Mucosa of gallbladder (tissue), 1 donor: ENCODE measurements at regions not wholly inside any gene's neighbourhood (a gene's known extent, or its start where the extent isn't known, plus 50 kb on each side); places are given as distances from the start of the nearest gene placed in this dataset.

ENCODE experiments used
- DNase-seq: peaks from one replicate; pipeline ENCODE4 v3.0.0-alpha.2; 2020; ENCODE audit warnings: low spot score
- donor health status: DM: no; HTN: no; CAD: no.

DNA sequence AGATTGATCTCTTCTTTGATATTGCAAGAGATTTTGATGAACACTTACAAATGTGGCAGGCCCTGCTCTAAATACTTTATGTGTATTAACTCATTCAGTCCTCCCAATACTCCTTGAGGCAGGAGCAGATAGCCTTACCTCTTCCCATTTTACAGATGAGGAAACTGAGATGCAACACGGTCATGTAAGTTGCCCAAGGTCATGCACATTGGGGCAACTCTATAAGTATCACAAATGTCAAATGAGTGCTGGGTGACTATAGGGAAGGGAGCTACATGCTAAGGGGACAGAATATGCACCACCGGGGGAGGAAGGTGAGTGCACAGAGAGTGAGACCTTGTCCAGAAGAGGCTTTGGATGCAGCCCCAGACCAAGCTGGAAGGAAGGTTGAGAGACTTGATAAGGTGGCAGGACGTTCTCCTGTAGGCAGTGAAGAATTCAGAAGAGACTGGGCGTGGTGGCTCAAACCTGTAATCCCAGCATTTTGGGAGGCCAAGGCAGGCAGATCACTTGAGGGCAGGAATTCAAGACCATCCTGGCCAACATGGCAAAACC is 132.3 kb upstream of the PWP1 start:
- DNase-seq: no peak

DNA sequence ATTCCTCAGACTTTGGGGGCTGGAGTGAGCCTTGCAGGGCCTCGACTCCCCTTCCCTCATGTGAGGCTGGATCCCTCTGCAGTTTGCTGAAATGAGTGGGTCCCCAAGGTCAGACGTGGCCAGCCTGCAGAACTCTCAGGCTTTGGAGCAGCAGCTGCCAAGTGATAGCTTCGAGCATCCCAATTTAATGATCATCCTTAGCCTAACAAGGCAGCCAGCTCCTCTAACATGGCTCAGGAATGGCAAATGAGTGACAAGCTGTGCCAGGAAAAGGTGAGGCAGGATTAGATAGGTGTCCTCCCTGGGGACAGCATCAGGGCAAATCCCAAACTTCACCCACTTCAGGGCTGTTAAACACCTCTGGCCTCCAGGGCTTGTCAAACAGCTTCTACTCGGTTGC is 130.7 kb upstream of the PWP1 start:
- DNase-seq: no peak

DNA sequence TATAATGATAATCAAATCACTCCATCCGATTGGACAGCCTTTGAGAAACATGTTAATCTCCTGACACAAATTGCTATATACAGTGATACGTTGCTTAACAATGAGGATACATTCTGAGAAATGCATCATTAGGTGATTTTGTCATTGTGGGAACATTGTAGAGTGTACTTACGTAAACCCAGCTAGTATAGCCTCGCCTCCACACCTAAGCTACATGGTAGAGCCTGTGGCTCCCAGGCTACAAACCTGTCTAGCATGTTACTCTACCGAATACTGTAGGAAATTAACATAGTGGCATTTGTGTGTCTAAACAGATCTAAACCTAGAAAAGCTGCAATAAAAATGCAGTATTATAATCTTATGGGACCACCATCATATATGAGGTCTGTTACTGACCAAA is 128.6 kb upstream of the PWP1 start:
- DNase-seq: no peak

DNA sequence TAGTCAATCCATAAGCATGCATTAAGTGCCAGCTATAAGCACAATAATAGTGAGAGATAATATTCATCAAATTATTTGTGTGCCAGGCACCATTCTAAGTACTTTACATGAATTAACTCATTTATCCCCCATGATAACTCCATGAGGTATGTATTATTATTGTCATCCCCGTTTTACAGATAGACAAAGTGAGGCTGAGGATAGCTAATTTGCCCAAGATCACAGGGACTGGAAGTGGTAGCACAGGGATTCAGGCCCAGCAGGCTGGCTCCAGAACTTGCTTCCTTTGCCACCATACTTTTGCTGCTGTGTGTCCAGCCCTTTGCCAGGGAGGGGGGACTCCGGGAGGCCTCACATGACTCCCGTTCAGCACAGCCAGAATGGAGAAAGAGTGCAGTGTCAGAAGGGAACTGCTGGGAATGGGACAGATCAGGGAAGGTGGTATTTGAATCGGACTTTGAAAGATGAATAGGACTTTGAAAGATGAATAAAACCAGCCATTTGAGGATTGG is 128.0 kb upstream of the PWP1 start:
- no peak for DNase-seq

DNA sequence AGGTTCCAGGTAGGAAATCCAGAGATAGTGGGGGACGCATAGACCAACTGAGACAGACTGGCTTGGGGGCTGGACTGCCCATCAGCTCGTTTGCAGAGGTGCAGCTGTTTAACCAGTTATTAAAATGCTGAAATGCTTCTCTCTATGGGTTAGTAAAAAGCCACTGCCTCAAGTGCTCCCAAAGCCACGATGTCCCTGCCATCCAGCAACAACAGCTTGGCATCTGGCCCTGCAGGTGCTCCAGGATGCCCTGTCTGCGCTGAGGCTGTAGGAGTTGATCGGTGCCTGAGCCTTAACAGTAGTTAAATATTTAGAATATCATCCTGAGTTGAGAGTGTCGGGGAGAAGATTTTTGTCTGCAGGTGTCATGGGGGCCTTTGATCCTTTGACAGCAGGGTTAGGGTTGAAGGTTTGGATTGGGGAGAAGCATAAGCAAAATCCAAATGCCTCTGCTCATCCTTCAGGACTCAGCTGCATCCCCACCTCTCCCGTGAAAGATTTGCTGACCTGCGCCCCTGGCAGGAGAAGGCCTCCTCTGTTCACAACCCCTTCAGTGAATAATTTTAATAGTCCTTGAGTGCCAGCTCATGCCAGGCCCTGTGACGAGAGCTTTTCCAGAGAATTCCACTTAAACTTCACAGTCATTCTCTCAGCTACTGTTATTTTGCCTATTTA is 127.3 kb upstream of the PWP1 start:
- DNase-seq: no peak

DNA sequence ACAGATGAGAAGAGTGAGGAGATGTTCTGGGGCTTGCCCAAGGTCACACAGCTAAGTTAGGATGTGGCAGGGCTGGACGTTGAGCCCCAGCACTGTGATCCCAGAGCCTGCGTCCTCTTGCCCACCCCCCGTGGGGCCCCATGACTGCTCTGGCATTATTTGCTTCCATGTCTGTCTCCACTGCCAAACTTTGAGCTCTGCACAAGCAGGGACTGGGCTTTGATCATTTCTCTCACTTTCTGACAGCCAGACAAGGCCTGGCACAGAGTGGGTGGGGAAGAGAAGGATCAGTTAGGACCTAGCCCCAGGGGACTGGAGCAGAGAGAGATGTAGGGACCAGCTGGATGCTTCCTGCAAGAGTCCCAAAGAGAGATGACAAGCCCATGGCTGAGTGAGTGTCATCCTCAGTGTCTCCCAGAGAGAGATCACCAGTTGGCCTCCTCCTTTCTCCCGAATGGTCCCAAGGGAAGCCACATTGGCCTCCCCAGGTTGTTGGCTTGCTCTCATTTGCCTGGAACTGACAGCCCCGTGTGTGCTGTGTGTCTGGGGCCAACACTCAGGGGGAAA is 126.7 kb upstream of the PWP1 start:
- DNase-seq: no peak

DNA sequence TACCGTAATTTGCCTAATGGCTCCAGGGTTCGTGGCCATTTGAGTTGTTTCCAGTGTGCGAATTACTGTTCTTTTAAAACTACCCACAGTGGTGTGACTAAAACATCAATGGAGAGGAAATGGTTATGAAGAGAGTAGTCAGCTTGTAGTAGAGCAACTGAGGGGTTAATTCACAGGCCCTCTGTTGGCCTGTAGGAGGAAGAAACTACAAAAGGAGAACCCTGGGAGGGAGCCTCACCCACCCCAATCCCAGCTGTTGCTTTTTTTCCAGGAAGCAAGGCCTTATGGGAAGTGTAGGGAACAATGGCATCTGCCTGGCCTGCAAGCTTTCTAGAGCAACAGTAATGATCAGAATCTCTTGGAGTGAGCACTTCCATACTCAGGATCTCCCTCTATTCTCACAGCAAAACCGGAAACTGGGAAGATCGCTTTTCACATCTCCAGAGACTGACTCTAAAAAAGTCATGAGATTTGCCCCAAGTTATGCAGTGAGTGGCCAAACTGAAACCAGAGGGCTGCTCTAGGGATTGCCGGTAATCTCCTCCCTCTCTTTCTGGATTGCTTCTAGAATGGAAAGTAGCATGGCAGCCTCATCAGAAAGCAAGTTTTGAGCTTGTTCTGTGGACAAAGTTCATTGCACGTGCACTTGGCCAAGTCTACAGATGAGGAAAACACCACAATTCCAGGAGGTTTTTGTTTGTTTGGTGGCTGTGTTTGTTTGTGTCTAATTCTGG is 125.3 kb upstream of the PWP1 start:
- DNase-seq: no peak

DNA sequence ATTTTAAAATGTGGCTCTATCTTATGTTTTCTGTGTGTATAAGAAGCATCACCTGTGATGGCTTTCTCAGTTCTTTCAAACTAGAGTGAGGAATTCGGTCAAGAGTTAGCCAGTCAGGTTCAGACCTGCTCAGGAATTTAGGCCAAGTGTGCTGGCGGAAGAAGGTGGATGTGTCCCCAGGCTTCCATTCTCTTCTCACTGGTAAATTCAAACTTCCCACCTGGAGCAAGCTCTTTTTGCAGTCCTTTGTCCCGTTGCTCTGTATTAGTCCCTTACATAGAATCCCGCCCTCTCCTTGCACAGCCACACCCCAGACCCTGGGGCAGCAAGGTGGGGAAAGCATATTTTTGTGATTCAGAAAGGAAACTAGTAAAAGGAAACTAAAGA is 124.7 kb upstream of the PWP1 start:
- no peak for DNase-seq

DNA sequence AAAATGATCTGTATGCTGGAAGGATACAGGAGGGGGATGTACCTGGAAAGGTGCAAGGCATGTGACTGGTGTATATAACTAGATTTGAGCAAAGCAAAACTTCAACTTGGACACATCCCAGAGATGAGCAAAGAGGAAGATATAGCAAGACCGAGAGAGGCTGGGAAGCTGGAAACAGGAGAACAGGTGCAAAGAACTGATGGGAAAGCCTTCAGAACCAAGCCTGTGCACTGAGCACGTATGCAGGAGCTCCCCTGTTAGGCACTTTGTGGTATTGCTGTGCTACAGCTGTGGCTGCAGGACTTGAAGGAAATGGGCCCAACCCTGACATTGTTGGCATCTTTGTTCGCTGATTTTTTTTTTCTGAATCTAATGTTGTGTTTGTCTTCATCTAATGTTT is 120.7 kb upstream of the PWP1 start:
- DNase-seq: no peak

DNA sequence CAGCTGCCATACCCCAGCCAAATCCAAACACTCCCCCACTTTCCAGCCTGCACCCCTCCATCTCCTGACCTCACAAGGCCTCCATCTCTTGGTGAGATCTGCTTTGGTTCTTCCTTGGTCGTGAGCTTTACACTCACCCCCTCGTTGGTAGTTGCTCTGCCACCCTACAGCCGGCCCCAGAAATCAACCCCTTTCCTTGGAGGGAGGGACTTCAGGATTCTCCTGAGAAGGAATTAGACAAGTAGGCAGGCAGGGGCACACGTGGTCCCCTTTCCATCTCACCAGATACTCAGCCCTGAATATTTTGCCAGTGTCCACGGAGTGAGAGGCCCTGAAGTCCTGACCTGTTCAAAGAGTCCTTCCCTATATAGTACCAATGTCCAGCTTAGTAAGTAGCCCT is 120.0 kb upstream of the PWP1 start:
- DNase-seq: no peak

DNA sequence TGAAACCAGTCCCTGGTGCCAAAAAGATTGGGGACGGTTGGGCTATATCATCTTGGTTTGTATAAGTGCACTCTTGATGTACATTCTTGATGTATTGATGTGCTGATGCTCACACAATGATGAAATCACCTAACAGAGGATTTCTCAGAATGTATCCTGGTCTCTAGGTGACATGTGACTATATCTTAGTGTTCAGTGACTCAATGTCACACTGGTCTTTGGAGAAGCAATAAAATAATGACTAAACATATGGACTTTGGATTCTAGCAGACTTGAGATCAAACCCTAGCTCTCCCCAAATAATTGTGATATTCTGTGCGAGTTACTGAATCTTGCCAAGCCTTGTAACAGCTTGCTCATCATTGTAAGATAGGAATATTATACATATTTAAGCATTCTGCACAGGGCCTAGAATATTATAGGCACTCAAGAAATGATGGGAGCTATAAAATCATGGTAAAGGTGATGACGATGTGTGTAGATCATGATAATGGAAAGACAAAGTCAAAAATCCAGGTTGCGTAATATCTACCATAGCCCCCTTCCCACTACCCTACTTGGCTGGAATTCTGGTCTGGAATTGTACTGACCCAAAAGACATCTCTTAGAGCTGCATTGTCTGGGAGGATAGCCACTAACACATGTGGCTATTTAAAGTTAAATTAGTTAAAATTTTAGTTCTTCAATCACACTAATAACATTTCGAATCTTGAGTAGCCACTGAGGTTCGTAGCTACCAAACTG is 117.6 kb upstream of the PWP1 start:
- no peak for DNase-seq

DNA sequence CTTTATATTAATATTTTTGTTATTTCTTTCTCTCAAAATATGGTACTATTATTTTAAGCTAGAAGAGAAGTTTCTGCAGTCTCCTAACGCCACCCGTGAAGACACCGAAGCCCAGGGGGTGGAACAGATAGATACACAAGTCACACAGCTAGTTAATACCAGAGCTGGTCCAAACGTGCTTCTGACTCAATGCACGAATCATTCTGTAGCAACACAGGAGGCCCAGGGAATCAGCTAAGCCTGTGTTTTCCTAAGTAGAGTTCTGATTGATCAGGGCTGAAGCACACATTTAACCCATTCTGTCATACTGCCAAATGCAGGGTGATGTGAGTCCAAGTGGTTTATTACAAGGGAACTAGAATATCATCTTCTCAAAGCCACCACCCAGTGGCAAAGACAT is 116.9 kb upstream of the PWP1 start:
- no peak for DNase-seq

DNA sequence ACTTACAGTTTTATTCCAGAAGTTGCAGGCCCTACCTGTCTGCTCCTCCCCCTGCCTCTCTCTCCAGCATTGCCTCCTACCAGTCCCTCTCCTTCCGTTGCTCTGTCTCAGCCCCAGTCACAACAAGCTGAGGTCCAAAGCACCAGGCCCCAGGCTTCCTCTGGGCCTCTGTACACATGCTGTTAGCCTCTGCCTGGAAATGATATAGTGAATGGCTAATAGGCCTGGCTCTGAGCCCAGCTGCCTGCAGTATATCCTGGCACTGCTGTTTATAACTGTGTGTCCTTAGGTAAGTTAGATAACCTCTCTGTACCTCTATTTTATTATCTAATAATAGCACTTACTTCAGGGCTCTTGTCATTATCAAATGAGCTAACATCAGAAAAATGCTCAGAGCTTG is 114.9 kb upstream of the PWP1 start:
- no peak for DNase-seq

DNA sequence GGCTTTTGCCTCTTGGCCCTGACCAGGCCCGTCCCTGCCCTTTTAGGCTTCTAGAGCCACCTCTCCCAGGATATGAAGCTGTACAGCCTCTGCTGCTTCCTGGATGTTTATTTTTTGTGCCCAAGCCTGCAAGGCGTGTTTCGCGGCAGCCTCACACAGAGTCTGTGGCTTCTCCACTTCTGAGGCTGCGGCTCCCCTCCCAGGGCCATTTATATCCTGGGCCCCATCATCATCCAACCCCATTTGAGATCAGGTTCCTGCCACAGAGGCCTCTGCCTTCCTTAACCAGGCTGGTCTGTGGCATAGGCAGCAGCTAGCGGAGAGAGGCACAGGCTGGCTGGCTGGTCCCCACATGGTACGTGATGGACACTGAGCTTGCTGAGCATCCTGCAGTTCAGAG is 114.1 kb upstream of the PWP1 start:
- no peak for DNase-seq

DNA sequence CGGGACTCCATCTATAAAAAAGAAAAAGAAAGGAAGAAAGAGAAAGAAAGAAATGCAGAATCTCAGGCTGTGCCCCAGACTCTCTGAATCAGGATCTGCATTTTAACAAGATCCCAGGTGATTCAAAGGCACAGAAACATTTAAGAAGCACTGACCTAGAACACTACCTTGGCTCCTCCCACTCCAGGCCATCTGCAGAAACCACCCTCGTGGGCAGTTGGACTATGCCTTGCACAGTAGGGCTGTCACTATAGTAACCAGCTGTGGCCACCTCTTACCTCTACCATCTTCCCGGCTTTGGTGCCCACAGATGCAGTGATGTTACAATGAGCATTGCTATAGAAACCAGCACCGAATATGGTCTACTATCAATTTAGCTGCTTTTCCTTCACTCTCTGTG is 110.9 kb upstream of the PWP1 start:
- no peak for DNase-seq

DNA sequence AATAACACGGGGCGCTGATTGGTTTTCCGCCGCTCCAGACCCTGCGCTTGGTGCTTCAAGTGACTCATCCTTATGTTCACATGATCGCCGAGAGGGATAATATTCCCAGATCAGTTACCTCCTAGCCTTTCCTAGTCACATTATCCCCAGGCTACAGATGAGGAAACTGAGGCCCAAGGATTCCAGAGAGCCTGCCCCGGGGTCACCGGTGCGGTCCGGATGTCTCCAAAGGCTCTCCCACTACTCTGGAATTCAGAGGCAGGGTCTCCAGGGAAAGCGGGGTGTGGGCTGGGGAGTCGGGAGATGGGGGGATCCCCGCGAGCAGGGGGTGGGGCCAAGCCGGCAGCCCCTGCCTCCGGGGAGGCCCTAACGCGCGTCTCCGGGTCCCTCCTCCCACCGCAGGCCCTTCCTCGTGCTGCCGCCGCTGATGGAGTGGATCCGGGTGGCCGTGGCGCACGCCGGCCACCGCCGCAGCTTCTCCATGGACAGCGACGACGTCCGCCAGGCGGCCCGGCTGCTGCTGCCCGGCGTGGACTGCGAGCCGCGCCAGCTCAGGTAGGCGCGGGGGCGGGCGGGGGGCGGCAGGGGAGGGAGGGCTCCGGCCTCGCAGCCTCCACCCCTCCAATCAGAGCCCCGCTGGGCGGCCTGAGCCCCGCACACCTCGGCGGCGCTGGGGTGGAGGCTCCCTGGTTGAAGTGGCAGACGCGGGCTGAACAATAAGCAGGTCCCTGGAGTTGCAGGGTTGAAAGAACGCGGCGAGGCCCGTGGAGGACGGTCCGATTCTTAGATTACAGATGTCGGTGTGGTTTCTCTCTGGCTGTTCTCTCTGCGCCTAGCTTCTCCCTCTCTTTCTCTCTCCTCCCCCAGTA is 104.6 kb upstream of the PWP1 start:
- no peak for DNase-seq

DNA sequence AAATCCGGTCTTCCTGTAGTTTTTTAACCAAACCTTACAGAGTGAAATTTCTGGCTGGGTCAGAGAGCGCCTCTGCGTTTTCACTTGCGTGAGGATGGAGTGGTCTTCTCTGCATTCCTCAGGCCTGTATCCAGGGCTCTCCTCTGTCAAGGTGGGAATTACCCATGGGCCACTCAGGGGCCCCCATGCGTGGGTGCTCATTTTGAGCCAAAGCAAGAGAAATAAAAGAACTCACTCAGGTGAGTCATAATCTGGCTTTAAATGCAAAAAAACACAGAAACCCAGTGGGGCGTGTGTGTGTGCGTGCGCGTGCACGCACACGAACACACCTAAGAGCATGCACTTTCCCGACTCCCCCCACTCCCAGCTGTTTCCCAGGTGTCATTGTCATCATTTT is 104.0 kb upstream of the PWP1 start:
- DNase-seq: no peak

DNA sequence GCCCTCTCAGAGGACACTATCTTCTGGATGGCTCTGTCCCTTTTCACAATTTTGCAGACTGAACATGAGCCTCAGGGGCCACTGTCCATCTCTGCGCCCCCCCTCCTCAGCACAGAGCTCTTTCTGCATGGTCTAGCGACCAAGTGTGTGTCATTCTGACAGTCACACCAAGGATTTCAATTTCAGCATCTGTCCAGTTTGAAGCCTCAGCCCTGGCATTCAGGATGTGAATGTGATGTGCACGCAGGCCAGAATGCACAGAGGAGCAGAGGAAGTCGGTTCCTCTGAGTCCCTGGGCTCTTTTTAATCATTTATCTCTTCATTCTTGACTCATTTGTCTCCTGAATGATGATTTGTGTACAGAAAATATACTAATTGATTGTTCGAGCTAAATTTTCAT is 102.0 kb upstream of the PWP1 start:
- no peak for DNase-seq

DNA sequence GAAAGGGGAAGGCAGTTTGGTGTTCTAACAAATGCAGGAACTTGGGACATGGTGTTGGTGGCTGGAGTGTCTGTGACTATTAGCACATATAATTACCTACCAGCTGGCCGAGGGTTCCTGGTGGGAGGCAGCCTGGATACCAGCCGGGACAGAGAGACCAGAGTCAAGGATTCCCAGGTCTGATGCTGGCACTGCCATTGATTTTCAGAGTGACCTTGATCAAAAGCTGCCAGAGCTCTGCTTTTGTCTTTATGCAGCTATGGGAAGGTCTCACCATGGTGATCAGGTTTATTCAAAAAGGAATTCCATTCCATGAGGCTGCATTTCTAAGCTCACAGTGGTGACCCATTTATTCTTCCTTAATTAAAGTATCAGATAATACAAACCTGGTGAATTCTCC is 101.0 kb upstream of the PWP1 start:
- no peak for DNase-seq

DNA sequence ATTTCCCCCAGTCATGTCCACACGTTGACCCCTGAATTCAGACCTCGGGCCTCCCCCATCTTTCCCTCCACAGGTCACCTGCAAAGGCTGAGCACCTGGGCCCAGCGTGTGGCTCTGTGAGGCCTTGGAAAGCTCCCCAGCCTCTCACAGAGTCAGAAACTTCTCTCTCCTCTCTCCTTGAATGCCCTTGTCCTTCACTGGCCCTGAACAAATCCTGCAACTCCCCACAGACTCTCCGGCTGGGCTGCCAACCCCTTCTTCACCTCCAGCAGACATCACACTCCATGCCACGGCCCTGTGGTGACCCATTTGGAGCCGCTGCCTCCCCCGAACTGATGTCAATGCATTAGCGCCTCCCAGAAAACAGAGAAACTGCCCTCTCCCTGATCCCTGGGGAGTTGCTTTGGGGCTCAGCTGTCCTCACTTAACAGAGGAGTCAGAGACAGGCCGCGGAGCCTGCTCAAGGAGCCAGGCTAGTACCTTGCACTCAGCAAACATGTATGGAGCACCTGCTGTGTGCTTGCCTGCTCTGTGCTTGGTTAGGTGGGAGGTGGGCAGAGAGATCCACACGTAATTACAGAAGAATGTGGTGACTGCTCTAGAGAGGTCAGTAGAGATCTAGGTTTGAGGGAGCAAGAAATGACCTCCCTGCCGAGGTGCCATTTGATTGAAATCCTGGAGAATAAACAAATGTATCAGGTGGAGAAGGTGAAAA is 99.2 kb upstream of the PWP1 start:
- DNase-seq: no peak

DNA sequence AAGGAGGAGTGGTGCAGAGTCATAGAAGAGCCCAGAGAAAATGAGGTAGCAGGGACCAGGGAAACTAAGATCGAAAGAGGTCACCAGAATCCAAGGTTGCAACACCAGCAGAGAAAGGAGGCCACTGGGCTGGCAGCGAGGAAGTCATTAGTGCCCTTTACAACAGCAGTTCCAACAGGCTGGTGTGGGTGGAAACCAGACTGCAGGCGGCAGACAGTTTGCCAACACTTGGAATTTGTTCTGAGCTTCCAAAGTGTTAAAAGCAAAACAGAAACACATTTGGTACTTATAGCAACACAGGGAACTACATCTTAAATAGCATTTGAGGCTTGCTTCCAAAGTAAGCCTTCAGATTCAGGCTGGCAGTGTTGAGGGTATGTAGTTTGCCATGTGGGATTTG is 95.2 kb upstream of the PWP1 start:
- no peak for DNase-seq
